GM21576 (cell line): ENCODE measurements at regions not wholly inside any gene's neighbourhood (a gene's known extent, or its start where the extent isn't known, plus 50 kb on each side); places are given as distances from the start of the nearest gene placed in this dataset.
"Not testable (repeated sequence)": the region's sequence is repeated elsewhere in the genome, so short reads cannot be mapped to it uniquely, and the experiment has no call there.

ENCODE experiments used
- ATAC-seq: cut with Tn5 transposase; IDR thresholded peaks from one replicate; pipeline ENCODE4 v1.9.1; 2021; ENCODE audit warnings: mild to moderate bottlenecking, moderate library complexity; ENCODE audit not compliant: unreplicated experiment

DNA sequence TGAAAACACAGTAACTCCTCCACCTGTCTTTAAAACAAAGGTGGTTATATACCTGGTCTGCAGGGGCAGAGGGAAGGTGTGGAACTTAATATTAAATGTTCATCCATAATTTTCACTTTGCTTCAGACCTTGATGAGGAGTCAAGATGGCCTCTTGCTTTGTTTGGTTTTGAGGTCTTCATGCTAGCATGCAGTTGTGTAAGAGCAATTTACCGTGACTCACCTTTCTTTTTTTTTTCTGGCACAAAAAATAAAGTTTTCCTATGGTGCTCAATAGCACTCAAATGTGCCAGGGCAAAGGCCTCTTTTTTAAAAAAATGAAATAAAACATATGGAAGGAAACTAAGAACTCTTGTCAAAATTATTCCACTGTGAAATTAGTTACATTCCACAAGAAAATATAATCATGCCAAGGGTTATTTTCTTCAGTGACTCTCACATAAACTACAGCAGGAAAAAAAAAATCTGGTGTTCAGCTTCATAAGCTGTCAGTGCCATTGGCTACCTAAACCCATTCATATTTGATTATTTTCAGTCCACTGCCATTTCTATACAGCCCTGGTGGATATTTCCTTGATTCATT is 128.2 kb downstream of the SLC7A11 start:
- peak; percentile 6 for ATAC-seq

DNA sequence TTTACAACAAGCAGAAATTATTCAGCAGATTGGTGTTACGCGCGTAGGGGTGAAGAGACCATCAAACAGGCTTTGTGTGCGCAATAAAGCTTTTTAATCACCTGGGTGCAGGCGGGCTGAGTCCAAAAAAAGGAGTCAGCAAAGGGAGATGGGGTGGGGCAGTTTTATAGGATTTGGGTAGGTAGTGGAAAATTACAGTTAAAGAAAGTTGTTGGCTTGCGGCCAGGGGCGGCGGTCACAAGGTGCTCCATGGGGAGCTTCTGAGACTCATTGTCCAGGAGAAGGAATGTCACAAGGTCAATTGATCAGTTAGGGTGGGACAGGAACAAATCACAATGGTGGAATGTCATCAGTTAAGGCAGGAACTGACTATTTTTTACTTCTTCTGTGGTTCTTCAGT is 129.3 kb downstream of the SLC7A11 start:
- ATAC-seq, result not testable (repeated sequence)

DNA sequence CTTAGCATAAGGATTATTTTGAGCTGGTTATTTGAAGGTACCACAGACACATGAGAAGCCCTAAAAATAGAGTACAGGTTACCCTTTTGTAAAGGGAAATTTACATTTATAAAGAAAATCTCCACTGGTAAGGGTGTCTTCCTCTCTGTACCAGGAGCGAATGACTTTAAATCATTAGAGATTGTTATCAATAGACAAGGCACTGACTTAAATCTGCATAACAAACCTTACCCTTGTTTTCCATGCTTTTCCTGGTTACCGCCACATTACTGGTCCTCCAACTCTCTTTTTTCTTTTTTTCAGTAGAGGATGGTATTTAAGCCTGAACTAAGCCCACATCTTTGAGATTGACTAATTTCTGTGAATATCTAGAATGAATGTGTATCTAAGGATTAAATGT is 129.8 kb downstream of the SLC7A11 start:
- no peak for ATAC-seq

DNA sequence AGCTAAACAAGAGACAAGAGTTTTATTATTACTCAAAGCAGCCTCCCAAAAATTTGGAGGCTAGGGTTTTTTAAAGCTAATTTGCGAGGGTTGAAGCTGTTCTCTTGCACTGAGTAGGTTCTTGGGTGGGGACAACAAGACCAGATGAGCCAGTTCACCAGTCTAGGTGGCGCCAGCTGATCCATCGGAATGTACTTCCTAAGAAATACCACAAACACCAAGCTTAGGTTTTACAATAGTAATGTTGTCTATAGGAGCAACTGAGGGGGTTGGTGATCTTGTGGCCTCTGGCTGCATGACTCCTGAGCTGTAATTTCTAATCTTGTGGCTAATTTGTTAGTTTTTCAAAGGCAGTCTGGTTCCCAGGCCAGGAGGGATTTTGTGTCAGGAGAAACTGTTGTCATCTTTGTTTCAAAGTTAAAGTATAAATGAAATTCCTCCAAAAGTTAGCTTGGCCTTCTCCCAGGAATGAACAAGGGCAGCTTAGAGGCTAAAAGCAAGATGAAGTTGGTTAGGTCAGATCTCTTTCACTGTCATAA is 130.6 kb downstream of the SLC7A11 start:
- no peak for ATAC-seq

DNA sequence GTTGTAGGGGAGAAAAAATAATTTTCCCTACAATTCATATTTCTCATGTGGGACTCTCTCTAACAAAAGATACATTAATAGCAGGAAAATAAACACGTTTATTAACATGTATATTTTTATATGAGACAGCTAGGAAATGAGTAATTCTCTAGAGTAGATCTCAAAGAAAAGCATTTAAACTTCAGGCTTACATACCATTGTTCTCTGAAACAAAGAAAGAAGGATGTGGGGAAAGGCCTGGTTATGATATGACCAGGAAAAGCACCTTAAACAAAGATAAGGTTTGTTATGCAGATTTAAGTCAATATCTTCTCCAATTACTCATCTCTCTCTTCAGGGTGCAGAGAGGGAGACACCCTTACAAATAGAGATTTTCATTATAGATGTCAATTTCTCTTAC is 131.3 kb downstream of the SLC7A11 start:
- no peak for ATAC-seq

DNA sequence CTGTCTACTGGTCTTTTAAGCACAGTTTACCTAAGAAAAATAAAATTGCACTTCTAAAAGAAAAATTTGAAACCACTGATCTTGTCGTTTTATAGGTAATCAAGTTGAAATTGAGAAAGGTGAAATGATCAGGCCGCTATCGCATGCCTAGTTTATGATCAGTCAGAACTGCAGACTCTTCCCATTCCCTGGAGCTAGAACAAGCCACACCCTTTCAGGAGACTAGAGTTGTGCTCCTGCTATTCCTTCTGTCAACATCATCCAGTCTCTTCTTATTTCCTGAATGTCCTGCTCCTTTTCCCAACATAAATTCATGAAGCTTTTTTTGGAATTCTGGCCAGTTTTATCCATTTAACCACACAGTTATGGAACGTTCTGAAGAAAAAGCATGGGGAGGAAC is 135.1 kb downstream of the SLC7A11 start:
- no peak for ATAC-seq

DNA sequence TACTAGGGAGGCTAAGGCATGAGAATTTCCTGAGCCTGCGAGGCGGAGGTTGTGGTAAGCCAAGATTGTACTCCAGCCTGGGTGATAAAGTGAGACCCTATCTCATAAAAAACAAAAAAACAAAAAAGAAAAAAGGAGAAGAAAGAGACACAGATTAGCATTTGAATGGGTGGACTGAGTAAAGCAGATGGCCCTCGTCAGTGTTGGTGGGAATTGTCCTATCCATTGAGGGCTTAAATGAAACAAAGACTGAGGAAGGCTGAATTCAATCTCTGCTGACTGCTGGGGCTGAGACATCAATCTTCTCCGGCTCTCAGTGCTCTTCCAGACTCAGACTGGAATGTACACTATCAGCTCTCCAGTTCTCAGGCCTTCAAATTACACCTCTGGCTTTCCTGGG is 136.8 kb downstream of the SLC7A11 start:
- ATAC-seq, result no peak

DNA sequence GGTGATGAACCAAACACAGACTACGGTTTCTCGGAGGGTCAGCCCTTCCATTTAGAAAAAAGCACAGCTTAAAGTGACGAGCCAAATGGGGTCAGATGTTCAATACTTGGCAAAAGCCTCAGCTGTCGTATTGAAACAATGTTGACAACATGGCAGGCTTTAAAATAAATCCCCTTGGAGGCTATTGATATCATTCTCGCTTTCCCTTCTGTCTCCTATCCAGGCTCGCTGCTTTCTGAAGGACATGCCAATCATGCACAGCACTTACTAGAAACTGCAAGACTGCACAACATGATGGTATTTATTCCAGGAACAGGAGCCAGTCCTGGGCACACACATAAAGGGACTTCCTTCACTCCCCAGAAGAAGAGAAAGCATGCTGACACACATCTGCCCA is 137.9 kb downstream of the SLC7A11 start:
- no peak for ATAC-seq

DNA sequence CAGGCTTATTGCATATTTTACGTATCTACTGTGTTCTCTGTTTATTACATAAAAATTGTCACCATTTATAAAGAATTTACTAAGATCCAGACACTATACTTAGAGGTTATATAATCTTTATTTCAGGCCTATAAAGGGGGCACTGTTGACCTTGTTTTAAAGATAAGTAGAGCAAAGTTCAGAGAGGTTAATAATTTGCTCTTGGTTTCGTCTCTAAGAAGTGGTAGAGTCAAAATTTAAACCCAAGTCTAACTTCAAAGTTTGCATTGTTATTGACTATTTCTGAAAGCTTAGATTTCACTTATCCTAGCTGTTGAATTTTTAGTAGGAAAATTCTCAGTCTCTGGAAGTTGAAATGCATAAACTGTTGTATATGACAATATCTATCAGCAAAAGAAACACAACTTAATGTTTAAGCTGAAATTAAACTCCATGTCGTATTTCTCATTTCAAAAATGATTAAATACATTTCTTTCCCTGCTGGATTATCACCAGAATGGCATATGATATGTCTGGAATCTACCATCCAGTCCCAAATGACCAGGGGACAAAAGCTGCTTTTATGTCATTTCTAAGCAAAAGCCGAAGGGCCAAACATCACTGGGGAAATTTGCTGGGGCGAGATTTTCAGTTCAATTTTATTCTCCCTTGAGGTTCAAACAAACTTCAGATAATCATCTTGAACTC is 138.4 kb downstream of the SLC7A11 start:
- ATAC-seq, result no peak

DNA sequence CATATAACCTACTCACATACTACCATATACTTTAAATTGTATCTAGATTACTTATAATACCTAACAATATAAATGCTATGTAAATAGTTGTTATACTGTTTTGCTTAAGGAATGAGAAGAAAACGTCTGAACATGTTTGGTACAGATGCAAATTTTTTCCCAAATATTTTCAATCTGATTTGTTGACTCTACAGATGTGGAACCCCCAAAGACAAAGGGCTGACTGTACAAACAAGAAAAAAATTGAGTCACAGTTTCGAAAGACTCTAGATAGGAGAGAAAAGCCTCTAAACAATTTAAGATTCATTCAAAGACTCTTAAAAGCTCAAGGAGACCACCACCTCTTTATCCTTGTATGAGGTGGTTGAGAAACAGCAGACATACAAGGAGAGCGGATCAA is 142.8 kb downstream of the SLC7A11 start:
- no peak for ATAC-seq

DNA sequence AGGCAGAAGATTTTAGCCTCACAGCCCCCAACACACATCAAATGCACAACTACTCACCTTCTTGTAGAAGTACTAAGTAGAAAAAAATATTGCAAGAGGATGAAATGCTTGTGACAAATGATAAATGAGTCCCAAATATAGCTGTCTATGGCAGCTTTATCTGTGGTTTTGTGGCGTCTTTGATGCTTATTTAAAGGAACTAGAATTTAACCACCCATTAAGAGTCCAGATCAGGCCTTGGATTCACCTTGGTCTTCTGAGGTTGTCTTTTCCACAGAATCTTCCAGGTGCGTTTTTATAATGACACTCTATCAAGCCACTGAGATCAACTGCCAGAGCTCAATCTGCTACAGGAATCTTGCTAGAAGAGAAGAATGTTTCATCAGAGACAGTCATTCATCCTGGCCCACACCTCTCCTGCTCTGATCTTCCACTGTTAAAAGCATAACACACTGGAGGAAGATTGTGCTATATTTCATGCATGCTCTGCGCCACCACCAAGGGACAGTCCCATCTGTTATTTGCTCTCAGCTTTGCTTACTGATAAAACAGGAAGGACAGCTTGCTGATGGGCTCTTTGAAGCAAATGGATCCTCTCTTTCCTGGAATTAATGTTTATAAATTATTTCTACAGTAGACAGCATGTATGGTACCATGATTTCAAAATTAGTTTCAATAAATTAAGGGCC is 144.1 kb downstream of the SLC7A11 start:
- no peak for ATAC-seq

DNA sequence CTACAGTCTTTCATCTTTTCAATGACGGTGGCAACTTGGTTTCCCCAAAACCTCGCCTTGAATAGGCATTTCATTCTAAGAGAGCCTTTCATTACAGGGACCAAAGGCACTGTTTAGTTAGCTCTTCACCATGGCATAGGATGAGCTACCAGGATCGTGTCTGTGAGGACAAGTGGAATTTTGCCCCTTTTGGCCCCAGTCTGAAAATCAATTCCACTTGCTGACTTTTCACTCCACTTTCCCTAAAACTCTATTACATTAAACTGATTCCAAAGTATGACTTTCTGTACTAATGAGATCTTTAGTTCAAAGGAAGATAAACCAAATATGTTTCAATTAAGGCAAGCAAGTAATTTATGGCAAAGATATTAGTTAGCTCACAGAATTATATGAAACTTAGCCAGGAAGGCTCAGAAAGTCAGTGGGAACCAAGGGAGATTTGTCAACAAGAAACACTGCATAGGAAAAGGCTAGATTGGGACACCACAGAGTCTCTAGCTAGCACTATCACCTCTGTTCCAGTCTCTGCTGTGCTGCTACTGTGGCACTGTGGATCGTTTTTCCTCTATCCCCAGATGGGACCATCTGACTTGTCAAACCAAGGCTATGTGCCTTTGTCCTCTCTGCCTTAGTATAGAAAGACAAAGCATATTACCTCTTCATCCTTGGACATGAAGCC is 145.6 kb downstream of the SLC7A11 start:
- no peak for ATAC-seq

DNA sequence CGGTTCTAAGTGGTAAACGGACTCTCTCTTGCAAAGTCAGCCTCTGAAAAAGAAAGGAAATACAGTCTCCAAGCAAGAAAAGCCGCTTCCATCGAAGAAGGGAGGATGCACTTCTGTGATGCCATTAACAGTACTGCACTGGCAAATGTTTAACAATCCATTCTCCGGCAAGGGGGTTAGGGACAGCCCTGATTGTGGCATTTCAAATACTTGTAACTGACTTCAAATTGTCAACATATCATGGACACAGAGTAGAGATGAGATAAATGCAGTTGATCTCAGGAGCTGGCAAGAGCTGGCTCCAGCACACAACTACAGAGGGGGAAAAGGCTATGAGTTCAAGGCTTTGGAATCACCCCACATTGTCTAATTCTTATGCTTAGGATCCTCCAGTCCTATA is 146.8 kb downstream of the SLC7A11 start:
- ATAC-seq, result no peak

DNA sequence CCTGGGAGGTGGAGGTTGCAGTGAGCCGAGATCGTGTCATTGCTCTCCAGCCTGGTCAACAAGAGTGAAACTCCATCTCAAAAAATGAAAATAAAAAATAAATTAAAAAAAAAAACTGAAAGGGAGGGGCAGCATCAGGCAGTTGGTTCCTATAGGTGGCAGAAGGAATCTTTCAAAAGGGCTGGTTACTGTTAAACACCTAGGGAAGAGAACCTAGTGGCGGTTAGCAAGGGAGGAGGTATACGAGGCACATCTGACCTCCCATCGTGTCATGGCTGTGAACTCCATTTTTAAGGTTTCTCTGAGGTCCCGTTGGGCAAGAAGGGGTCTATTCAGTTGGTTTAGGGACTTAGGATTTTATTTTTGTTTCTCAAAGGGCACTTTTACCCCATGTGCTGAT is 150.1 kb downstream of the SLC7A11 start:
- no peak for ATAC-seq

DNA sequence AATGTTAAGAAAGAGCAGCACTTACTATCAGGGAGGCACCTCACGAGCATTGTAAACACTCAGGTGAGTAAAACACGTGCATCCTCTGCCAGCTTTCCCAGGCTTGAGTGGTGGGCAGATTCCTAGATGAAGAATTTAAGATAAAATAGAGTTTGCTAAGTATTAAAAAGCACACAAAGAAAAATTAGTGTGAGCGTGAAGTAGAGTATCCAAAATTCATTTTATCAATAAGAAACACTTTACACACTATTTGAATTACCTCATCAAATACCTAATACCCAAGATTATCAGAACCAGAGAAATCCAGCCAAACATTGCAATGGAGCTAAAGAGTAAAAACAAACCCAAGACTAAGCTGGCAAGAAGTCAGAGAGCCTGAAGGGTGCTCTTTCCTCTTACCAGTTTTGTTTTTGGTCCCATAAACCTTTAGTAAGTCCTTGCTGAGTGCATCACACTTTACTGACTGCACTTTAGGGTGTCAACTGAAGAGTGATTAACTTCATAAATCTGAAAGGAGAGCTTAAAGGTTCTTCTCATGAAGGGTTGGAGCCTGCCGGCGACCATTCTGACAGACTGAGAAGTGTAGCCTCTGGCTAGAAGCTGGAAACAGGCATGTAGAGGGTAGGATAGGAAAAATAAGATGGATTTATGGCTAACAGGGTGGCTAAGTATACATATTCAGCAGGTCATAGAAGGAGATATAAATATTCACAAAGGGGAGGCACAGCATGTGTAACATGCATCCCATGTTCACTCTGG is 151.1 kb downstream of the SLC7A11 start:
- no peak for ATAC-seq

DNA sequence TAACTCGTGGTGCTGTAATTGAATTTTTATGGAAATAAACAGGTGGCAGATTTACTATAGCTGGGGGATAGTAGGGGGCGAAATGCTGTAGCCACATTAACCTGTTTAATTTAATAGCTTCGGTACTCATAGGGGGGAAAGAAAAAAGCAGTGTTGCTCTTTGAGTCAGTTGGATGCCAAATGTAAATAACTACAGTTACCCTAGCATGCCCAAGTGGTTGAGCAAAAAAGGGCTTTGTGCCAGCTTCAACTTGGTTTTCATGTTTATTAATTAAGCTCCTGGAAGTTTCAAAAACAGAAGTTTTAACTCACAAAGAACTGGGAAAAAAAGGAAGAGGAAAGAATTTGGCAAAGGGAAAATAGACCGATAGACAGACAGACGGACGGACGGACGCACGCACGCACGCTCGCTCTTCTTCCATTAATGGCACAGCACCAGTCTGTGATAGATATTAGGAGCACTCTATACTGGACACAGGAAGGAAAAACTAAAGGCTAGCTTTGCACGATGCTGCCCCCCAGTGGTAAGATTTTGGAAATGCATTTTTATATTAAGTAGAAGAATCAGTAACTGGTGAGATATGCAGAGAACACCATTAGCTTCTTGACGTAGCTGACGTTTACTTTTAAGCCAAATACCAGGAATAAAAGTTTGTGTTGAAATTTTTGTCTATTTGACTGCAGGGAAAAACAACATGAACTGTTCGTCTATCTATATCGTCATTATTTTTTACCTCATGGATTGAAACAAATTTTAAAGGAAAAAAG is 151.8 kb downstream of the SLC7A11 start:
- ATAC-seq, result peak; percentile 82

DNA sequence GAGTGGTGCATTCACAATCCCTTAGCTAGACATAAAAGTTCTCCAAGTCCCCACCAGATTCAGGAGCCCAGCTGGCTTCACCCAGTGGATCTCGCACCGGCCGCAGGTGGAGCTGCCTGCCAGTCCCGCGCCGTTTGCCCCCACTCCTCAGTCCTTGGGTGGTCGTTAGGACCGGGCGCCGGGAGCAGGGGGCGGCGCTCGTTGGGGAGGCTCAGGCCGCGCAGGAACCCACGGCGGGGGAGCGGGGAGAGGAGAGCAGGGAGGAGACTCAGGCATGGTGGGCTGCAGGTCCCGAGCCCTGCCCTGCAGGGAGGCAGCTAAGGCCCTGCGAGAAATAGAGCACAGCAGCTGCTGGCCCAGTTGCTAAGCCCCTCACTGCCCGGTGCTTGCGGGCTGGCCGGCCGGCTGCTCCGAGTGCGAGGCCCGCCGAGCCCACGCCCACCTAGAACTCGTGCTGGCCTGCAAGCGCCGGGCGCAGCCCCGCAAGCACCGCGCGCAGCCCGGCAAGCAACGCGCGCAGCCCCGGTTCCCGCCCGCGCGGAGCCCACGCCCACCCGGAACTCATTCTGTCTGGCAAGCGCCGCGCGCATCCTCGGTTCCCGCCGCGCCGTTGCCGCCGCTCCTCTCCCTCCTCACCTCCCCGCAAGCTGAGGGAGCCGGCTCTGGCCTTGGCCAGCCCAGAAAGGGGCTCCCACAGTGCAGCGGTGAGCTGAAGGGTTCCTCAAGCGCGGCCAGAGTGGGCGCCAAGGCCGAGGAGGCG is 153.5 kb downstream of the SLC7A11 start:
- ATAC-seq, result no peak

DNA sequence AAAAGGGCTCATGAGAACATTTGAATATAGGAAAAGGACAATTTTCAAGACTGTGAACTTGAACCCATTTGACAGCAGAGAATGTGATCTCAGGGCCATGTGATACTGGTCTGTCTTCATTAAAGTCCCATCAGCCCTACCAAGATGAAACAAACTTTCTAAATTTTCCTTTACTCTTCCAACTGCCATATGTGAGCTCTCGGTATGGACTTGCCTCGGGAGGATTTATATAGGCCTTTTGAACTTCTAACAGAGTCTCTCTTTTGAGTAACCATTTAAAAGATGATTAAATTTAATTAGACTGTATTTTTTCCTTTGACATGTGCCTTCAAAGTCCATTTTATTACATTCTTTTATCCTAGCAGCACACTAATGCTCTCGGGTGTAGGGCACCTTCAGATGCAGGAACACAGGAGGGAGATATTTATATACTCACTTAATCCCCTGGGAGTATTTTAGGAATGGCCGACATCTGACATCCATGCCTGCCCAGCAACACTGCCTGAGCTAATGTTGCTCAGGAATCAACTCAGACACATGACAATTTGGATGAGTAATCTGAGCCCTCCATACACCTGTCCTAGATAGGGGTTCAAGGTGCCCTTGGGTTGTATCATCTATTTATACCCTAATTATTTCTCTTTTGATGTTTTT is 155.0 kb downstream of the SLC7A11 start:
- no peak for ATAC-seq

DNA sequence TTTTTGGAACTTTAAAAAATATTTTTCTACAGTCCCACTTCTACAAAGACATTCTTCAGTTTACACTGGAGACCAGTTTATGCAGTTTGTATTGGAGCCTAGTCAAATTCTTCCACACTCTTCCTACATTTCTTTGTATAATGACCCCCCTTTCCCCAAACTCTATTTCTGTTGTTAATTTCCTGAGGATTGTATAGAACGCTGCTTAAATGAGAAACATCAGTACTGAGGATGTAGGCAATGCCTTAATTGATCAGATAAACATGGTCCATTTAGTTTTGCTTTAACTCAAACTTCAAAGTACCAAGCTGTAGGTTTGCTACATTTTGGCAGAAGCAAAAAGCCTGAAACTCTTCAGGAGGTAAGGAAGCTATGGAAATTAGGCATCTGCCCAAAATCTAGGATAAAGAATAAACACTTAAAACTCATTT is 155.5 kb downstream of the SLC7A11 start:
- ATAC-seq, result no peak
